Tibial artery (tissue), 4 donors: ENCODE measurements at regions not wholly inside any gene's neighbourhood (a gene's known extent, or its start where the extent isn't known, plus 50 kb on each side); places are given as distances from the start of the nearest gene placed in this dataset.

ENCODE experiments used
- DNase-seq, 2 donors: peaks; one replicate each; pipeline ENCODE4 v3.0.0-alpha.2; 2019
- H3K27ac ChIP-seq, 2 donors: fragments of 200-600 bp; sonication (generic) in 1 of 2; 1 replicate in 1 of 2; 2 replicates in 1 of 2; pipeline ENCODE4 v1.5.1; 2018 to 2019; ENCODE audit warnings: mild to moderate bottlenecking in 1 of 2
- H3K27me3 ChIP-seq, 2 donors: fragments of 200-600 bp; sonication (generic) in 1 of 2; one replicate each; pipeline versions ENCODE4 v1.5.1 to v1.6.0; 2016 to 2019
- H3K36me3 ChIP-seq, 3 donors: fragments of 200-600 bp; sonication (generic) in 2 of 3; one replicate each; pipeline ENCODE4 v1.5.1; 2016 to 2019; ENCODE audit warnings: mild to moderate bottlenecking in 2 of 3
- H3K4me1 ChIP-seq, 4 donors: fragments of 200-600 bp; sonication (generic) in 2 of 4; 1 replicate in 3 of 4; 2 replicates in 1 of 4; pipeline ENCODE4 v1.5.1; 2016 to 2019
- H3K4me3 ChIP-seq, 2 donors: fragments of 200-600 bp; sonication (generic) in 1 of 2; 1 replicate in 1 of 2; 2 replicates in 1 of 2; pipeline ENCODE4 v1.5.1; 2018 to 2019; ENCODE audit warnings: mild to moderate bottlenecking in 2 of 2
- H3K9me3 ChIP-seq, 3 donors: fragments of 200-600 bp; sonication (generic) in 1 of 3; one replicate each; pipeline ENCODE4 v1.5.1; 2016 to 2019
- intact Hi-C: fragments of 100-400 bp; cut with DNase I; formaldehyde crosslinking; loops from one replicate; pipeline ENCODE4 v1.15.0; 2023; ENCODE audit warnings: low total_unique reads
- TF ChIP-seq, protein P1 (sequence below), 2 experiments: fragments of 200-600 bp in 1 of 2; fragments of 450-650 bp in 1 of 2; IDR thresholded peaks; one replicate each; pipeline ENCODE4 v1.5.1; 2017 to 2019; ENCODE audit warnings: antibody characterized with exemption in 2 of 2, mild to moderate bottlenecking in 1 of 2, moderate library complexity in 1 of 2

DNA sequence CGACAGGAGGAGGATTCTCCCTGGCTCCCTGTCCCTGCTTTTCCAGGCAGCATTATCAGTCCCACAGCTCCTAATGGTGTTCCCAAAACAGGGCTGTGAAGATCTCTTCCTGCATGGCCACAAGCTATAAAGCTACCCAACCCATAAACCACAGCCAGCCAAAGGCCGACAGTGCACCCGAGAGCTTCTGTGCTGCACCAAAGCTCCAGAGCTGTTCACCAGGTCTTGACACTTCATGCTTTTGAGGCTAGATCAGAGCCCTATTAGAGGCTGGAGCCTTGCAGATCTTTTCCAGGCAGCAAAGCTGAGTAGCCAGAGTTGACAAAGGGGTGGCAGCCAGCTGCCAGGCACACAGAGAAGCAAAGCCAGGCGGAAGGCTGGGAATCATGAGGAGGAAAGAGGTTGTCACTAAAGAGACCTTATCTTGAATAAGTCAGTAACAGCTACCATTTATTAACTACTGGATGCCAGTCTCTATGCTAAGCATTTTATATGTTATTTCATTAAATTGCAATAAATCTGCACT, 180.4 kb downstream of the KATNAL1 start:
- Histone ChIP-seq H3K4me1 (peaks cover 0 to 25% (median 15%) of the 10 kb centered on the region in 4 donors), H3K27ac (no peak overlapping the region), H3K27me3 (no peaks in the 10 kb centered on the region), H3K36me3 (no peaks in the 10 kb centered on the region), H3K4me3 (no peak overlapping the region), H3K9me3 (no peaks in the 10 kb centered on the region)
- TF ChIP-seq, protein P1, sequence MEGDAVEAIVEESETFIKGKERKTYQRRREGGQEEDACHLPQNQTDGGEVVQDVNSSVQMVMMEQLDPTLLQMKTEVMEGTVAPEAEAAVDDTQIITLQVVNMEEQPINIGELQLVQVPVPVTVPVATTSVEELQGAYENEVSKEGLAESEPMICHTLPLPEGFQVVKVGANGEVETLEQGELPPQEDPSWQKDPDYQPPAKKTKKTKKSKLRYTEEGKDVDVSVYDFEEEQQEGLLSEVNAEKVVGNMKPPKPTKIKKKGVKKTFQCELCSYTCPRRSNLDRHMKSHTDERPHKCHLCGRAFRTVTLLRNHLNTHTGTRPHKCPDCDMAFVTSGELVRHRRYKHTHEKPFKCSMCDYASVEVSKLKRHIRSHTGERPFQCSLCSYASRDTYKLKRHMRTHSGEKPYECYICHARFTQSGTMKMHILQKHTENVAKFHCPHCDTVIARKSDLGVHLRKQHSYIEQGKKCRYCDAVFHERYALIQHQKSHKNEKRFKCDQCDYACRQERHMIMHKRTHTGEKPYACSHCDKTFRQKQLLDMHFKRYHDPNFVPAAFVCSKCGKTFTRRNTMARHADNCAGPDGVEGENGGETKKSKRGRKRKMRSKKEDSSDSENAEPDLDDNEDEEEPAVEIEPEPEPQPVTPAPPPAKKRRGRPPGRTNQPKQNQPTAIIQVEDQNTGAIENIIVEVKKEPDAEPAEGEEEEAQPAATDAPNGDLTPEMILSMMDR (IDR thresholded peaks at IDR 0.05) = no peak
- intact Hi-C loops = no loop called here
- no peak for DNase-seq

GRCh38 chr13:30125422-30126073, 181.8 kb downstream of the KATNAL1 start:
- Histone ChIP-seq H3K9me3 (no peaks in the 10 kb centered on the region), H3K4me3 (no peak overlapping the region), H3K27ac (no peak overlapping the region), H3K27me3 (no peaks in the 10 kb centered on the region), H3K4me1 (peaks cover 0 to 25% (median 15%) of the 10 kb centered on the region in 4 donors), H3K36me3 (no peaks in the 10 kb centered on the region)
- TF ChIP-seq, protein P1 (IDR thresholded peaks at IDR 0.05) = no peak
- no peak for DNase-seq
- intact Hi-C loops = no loop called here

DNA sequence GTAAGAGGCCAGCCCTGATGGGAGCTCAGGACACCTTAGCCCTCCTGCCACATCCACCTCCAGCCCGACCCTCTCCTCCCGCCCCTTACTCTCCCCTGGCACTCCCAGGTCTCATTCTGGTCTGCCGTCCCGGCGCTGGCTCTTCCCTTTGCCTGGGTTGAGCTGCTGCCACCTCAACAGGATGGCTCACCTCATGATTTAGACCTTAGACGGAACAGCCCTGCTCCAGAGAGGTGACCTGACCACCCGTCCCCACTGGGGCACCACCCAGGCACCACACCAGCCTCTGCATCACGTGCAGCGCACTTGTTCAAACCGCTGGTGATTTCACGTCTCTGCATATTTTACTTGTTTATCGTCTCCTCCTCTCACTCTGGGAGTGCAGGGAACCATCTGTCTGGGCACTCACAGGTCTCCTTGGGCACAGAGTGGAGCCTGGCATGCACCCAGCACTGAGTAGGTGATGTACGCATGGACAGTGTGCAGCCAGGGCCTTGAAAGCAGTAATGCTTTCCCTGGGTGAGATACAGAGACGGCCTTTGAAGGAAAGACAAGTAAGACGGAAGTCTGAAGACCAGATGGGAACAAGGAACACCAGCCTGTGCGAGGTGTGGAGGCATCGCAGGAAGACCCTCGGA, 183.1 kb downstream of the KATNAL1 start:
- no peak for DNase-seq
- Histone ChIP-seq H3K9me3 (no peaks in the 10 kb centered on the region), H3K4me3 (no peak overlapping the region), H3K36me3 (no peaks in the 10 kb centered on the region), H3K4me1 (peaks cover 0 to 32% (median 22%) of the 10 kb centered on the region in 4 donors), H3K27me3 (no peaks in the 10 kb centered on the region), H3K27ac (no peak overlapping the region)
- intact Hi-C loops = no loop called here
- TF ChIP-seq, protein P1 (IDR thresholded peaks at IDR 0.05) = no peak

DNA sequence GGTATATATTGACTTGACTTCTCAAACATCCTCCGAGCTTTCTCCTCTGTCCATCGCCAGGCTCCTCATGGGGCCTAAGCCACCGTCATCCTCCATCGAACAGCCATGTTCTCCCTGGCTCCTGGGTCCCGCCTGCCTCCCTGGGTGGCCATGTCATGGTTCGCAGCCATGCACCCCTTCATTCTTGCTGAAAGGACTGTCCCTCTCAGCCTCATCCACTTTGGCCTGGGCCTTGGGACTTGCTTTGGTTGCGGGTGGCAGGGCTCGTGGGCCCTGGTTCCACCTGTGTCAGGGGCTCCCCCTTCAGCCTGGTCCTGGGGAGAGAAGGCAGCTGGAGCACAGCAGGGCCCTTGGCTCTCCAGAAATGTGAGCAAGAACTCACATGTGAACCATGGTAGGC, 183.8 kb downstream of the KATNAL1 start:
- TF ChIP-seq, protein P1 (IDR thresholded peaks at IDR 0.05) = no peak
- intact Hi-C loops = no loop called here
- Histone ChIP-seq H3K9me3 (no peaks in the 10 kb centered on the region), H3K27ac (no peak overlapping the region), H3K36me3 (no peaks in the 10 kb centered on the region), H3K4me3 (no peak overlapping the region), H3K4me1 (peaks cover 0 to 38% (median 24%) of the 10 kb centered on the region in 4 donors), H3K27me3 (no peaks in the 10 kb centered on the region)
- no peak for DNase-seq

- intact Hi-C loops = no loop called here
Observed at GRCh38 chr13:30121666-30122065, 185.7 kb downstream of the KATNAL1 start.

More at GRCh38 chr13:30121666-30122065, 185.7 kb downstream of the KATNAL1 start:
- Histone ChIP-seq H3K4me3 (no peak overlapping the region), H3K36me3 (no peaks in the 10 kb centered on the region), H3K9me3 (no peaks in the 10 kb centered on the region), H3K4me1 (peaks cover 0 to 28% (median 17%) of the 10 kb centered on the region in 4 donors), H3K27ac (no peak overlapping the region), H3K27me3 (no peaks in the 10 kb centered on the region)
- TF ChIP-seq, protein P1 (IDR thresholded peaks at IDR 0.05) = no peak
- DNase-seq = no peak
